ENCODE measurements at regions not wholly inside any gene's neighbourhood (a gene's known extent, or its start where the extent isn't known, plus 50 kb on each side); places are given as distances from the start of the nearest gene placed in this dataset.

DNA sequence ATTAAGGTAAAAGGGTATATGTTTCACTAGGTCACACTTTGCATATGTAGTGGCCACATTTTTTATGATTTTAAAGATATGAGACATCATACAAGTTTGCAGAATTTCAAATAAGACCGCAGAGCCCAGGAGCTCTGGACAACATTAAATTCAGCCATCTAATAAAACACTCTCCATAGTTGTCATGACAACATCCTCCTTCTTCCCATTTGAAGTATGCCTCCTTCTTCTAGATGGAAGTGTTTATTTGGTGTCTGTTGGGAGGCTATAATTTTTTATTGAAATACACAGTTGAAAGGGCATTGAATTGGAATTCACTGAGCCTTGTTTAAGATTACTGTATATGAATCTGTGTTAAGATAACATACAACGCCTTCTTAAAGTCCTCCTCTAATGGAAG lies 467.3 kb downstream of the CMPK2 start:
- no CpG with 5 or more reads among the region's 2 CpGs for WGBS (ENCODE audit: insufficient coverage)
- intact Hi-C loops (cut with micrococcal nuclease), result no loop called here
- DNase-seq (no peak), ATAC-seq (ENCODE audit: low read depth) (no peak)
- H3K4me1 ChIP-seq (ENCODE audit: control insufficient read depth in 2 of 2, insufficient read depth in 2 of 2, low read length in 2 of 2), result no peaks in the 10 kb centered on the region
- no peaks in the 10 kb centered on the region for H3K9me3 ChIP-seq (ENCODE audit: control extremely low read depth in 1 of 3, control insufficient read depth in 2 of 3, insufficient read depth in 1 of 3, low read length in 2 of 3)
- ChIA-PET POLR2A (no interaction called here), CTCF (no interaction called here)
- H3K27ac ChIP-seq (ENCODE audit: low read length in 2 of 2), result no peak overlapping the region
- H2AFZ ChIP-seq (ENCODE audit: insufficient read depth, low read depth, low read length, poor library complexity, severe bottlenecking), result no peak overlapping the region
- H3K4me3 ChIP-seq (ENCODE audit: control extremely low read depth in 1 of 5, extremely low read depth in 1 of 5, insufficient read depth in 1 of 5, low read depth in 2 of 5, low read length in 4 of 5), result no peak overlapping the region
- H3K79me2 ChIP-seq (ENCODE audit: control insufficient read depth, insufficient read depth, low read length), result no peaks in the 10 kb centered on the region
- H3K4me2 ChIP-seq (replicated peaks; ENCODE audit: low read depth, low read length, poor library complexity, severe bottlenecking), result no peak overlapping the region
- H3K36me3 ChIP-seq (replicated peaks in 1 of 2; ENCODE audit: control extremely low read depth in 1 of 2, control insufficient read depth in 1 of 2, extremely low read depth in 1 of 2, insufficient read depth in 2 of 2, low read length in 1 of 2), result no peaks in the 10 kb centered on the region
- Mint-ChIP-seq H3K27ac (no peak overlapping the region), H3K9me3 (ENCODE audit: insufficient read depth) (peaks cover 2% of the 10 kb centered on the region), H3K27me3 (no peaks in the 10 kb centered on the region), H3K4me1 (no peaks in the 10 kb centered on the region), H3K4me3 (no peak overlapping the region)
- H3K9ac ChIP-seq (ENCODE audit: low read length), result no peak overlapping the region
- no peaks in the 10 kb centered on the region for H3K27me3 ChIP-seq (replicated peaks in 1 of 4; ENCODE audit: control extremely low read depth in 1 of 4, control insufficient read depth in 3 of 4, insufficient read depth in 4 of 4, low read length in 3 of 4)
- H4K20me1 ChIP-seq (ENCODE audit: control insufficient read depth, insufficient read depth, low read length, poor library complexity, severe bottlenecking), result no peaks in the 10 kb centered on the region
- no peak for TF ChIP-seq EZH2 (IDR thresholded peaks at IDR 0.05; ENCODE audit: borderline replicate concordance, insufficient read depth, low read depth, low read length, poor library complexity, severe bottlenecking)
- no peak for TF ChIP-seq CTCF (IDR thresholded peaks at IDR 0.05)

GRCh38 chr2:6401301-6401700 lies 464.4 kb downstream of the CMPK2 start:
- no peaks in the 10 kb centered on the region for H4K20me1 ChIP-seq (ENCODE audit: control insufficient read depth, insufficient read depth, low read length, poor library complexity, severe bottlenecking)
- no peaks in the 10 kb centered on the region for H3K79me2 ChIP-seq (ENCODE audit: control insufficient read depth, insufficient read depth, low read length)
- intact Hi-C loops (cut with micrococcal nuclease), result no loop called here
- H3K9me3 ChIP-seq (ENCODE audit: control extremely low read depth in 1 of 3, control insufficient read depth in 2 of 3, insufficient read depth in 1 of 3, low read length in 2 of 3), result no peaks in the 10 kb centered on the region
- H3K9ac ChIP-seq (ENCODE audit: low read length), result no peak overlapping the region
- H3K27ac Mint-ChIP-seq, result no peak overlapping the region
- H3K4me3 ChIP-seq (ENCODE audit: control extremely low read depth in 1 of 5, extremely low read depth in 1 of 5, insufficient read depth in 1 of 5, low read depth in 2 of 5, low read length in 4 of 5), result no peak overlapping the region
- H3K27ac ChIP-seq (ENCODE audit: low read length in 2 of 2), result no peak overlapping the region
- WGBS (ENCODE audit: insufficient coverage), result 100% methylated on average over 1 of the region's 3 CpGs
- DNase-seq (no peak), ATAC-seq (ENCODE audit: low read depth) (no peak)
- H3K4me2 ChIP-seq (replicated peaks; ENCODE audit: low read depth, low read length, poor library complexity, severe bottlenecking), result no peak overlapping the region
- no peaks in the 10 kb centered on the region for H3K27me3 ChIP-seq (replicated peaks in 1 of 4; ENCODE audit: control extremely low read depth in 1 of 4, control insufficient read depth in 3 of 4, insufficient read depth in 4 of 4, low read length in 3 of 4)
- POLR2A ChIA-PET, result no interaction called here
- CTCF ChIA-PET, result no interaction called here
- no peaks in the 10 kb centered on the region for H3K4me1 Mint-ChIP-seq
- no peak for TF ChIP-seq CTCF (IDR thresholded peaks at IDR 0.05)
- TF ChIP-seq EZH2 (IDR thresholded peaks at IDR 0.05; ENCODE audit: borderline replicate concordance, insufficient read depth, low read depth, low read length, poor library complexity, severe bottlenecking), result no peak
- H3K4me1 ChIP-seq (ENCODE audit: control insufficient read depth in 2 of 2, insufficient read depth in 2 of 2, low read length in 2 of 2), result no peaks in the 10 kb centered on the region
- H2AFZ ChIP-seq (ENCODE audit: insufficient read depth, low read depth, low read length, poor library complexity, severe bottlenecking), result no peak overlapping the region
- no peak overlapping the region for H3K4me3 Mint-ChIP-seq
- H3K27me3 Mint-ChIP-seq, result no peaks in the 10 kb centered on the region
- H3K9me3 Mint-ChIP-seq (ENCODE audit: insufficient read depth), result peaks cover 2% of the 10 kb centered on the region
- H3K36me3 ChIP-seq (replicated peaks in 1 of 2; ENCODE audit: control extremely low read depth in 1 of 2, control insufficient read depth in 1 of 2, extremely low read depth in 1 of 2, insufficient read depth in 2 of 2, low read length in 1 of 2), result no peaks in the 10 kb centered on the region

All from B cell (primary cell).